ENCODE measurements at regions not wholly inside any gene's neighbourhood (a gene's known extent, or its start where the extent isn't known, plus 50 kb on each side); places are given as distances from the start of the nearest gene placed in this dataset.

GRCh38 chr2:2562867-2563266, 231.8 kb upstream of the MYT1L start:
- H4K20me1 ChIP-seq (ENCODE audit: insufficient read depth), result no peaks in the 10 kb centered on the region
- CTCF ChIA-PET, result no interaction called here

More at GRCh38 chr2:2562867-2563266, 231.8 kb upstream of the MYT1L start:
- no peak for ATAC-seq
- Histone ChIP-seq H3K4me3 (replicated peaks in 1 of 2; ENCODE audit: low read depth in 1 of 2, low read length in 2 of 2) (no peak overlapping the region), H2AFZ (ENCODE audit: low read depth, low read length, poor library complexity, severe bottlenecking) (no peak overlapping the region), H3K9me2 (ENCODE audit: insufficient read depth) (no peaks in the 10 kb centered on the region), H3K9ac (ENCODE audit: low read length) (no peak overlapping the region), H3K27ac (ENCODE audit: low read depth, low read length) (no peak overlapping the region), H3K9me3 (ENCODE audit: control insufficient read depth in 1 of 2, insufficient read depth in 1 of 2, low read depth in 1 of 2, low read length in 2 of 2) (no peaks in the 10 kb centered on the region), H3K36me3 (ENCODE audit: control insufficient read depth in 1 of 2, insufficient read depth in 2 of 2, low read length in 2 of 2) (no peaks in the 10 kb centered on the region), H3K79me2 (ENCODE audit: insufficient read depth, low read length) (no peaks in the 10 kb centered on the region), H3K4me1 (ENCODE audit: control insufficient read depth in 1 of 2, insufficient read depth in 2 of 2, low read length in 2 of 2) (no peaks in the 10 kb centered on the region), H3K4me2 (ENCODE audit: low read length) (no peak overlapping the region), H3K27me3 (ENCODE audit: insufficient read depth, low read length) (no peaks in the 10 kb centered on the region)
- no peak for DNase-seq (ENCODE audit: low read depth, low spot score)
- no TSS peak for BruUV-seq (replicated peaks)
- POLR2A ChIA-PET, result no interaction called here
- RAD21 ChIA-PET (ENCODE audit: low non-redundant PET in 1 of 2, low total read pairs in 2 of 2, uncharacterized antibody in 2 of 2, unreplicated experiment in 2 of 2), result no interaction called here
- no peak for TF ChIP-seq CBX3 (IDR thresholded peaks at IDR 0.05; ENCODE audit: low read depth)
- no peak for TF ChIP-seq ELF1 (IDR thresholded peaks at IDR 0.05; ENCODE audit: borderline replicate concordance, low read depth)
- TF ChIP-seq CEBPB (IDR thresholded peaks at IDR 0.05; ENCODE audit: low read depth), result no peak
- TF ChIP-seq EZH2phosphoT487 (IDR thresholded peaks at IDR 0.05; ENCODE audit: borderline replicate concordance), result no peak
- no peak for TF ChIP-seq ZNF274 (IDR thresholded peaks at IDR 0.05; ENCODE audit: low read depth, low read length)
- TF ChIP-seq, protein P1, sequence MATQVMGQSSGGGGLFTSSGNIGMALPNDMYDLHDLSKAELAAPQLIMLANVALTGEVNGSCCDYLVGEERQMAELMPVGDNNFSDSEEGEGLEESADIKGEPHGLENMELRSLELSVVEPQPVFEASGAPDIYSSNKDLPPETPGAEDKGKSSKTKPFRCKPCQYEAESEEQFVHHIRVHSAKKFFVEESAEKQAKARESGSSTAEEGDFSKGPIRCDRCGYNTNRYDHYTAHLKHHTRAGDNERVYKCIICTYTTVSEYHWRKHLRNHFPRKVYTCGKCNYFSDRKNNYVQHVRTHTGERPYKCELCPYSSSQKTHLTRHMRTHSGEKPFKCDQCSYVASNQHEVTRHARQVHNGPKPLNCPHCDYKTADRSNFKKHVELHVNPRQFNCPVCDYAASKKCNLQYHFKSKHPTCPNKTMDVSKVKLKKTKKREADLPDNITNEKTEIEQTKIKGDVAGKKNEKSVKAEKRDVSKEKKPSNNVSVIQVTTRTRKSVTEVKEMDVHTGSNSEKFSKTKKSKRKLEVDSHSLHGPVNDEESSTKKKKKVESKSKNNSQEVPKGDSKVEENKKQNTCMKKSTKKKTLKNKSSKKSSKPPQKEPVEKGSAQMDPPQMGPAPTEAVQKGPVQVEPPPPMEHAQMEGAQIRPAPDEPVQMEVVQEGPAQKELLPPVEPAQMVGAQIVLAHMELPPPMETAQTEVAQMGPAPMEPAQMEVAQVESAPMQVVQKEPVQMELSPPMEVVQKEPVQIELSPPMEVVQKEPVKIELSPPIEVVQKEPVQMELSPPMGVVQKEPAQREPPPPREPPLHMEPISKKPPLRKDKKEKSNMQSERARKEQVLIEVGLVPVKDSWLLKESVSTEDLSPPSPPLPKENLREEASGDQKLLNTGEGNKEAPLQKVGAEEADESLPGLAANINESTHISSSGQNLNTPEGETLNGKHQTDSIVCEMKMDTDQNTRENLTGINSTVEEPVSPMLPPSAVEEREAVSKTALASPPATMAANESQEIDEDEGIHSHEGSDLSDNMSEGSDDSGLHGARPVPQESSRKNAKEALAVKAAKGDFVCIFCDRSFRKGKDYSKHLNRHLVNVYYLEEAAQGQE (IDR thresholded peaks at IDR 0.05; ENCODE audit: low read depth), result no peak
- TF ChIP-seq EZH2 (IDR thresholded peaks at IDR 0.05), result no peak
- intact Hi-C loops (cut with micrococcal nuclease), result no loop called here

All from HCT116 (cell line).